GM19025 (cell line): ENCODE measurements at regions not wholly inside any gene's neighbourhood (a gene's known extent, or its start where the extent isn't known, plus 50 kb on each side); places are given as distances from the start of the nearest gene placed in this dataset.

ENCODE experiments used
- ATAC-seq: cut with Tn5 transposase; IDR thresholded peaks from one replicate; pipeline ENCODE4 v1.9.1; 2021; ENCODE audit warnings: mild to moderate bottlenecking, low read depth, moderate library complexity; ENCODE audit not compliant: unreplicated experiment

DNA sequence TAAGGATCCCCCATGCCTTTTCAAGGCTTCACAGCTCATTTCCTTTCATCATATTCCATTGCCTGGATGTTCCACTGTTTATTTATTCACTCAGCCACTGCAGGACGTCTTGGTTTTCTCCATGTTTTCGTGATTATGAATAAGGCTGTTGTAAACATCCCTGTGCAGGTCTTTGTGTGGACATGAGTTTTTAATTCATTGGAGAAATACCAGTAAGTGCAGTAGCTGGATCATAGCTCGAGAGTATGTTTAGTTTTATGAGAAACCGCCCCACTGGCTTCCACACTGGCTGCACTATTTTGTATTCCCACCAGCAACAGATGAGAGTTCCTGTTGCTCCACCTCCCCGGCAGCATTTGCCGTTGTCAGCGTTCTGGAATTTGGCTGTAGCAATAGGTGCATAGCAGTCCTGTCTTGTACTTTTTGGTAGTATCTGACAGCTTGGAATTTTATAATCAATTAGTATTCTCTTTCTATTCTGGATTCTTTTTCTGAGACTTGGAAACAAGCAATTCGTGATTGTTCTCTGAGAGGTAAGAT lies 269.9 kb upstream of the PITRM1 start:
- ATAC-seq: no peak

DNA sequence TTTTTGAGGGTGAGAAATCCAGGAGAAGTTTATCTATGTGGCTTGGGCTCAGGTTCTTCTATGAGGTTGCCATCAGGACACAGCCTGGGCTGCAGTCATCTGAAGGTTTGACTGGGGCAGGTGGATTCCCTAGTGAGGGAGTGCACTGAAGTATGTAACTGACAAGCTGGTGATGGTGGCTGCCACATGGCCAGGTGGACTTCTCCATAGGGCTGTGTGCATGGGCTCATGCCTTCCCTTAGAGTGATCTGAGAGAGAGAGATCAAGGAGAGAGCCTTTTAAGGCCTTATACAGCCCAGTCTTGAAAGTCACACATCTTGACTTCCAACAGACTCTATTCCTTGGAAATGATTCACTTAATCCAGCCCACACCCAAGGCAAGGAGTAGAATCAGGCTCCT lies 266.6 kb upstream of the PITRM1 start:
- no peak for ATAC-seq

DNA sequence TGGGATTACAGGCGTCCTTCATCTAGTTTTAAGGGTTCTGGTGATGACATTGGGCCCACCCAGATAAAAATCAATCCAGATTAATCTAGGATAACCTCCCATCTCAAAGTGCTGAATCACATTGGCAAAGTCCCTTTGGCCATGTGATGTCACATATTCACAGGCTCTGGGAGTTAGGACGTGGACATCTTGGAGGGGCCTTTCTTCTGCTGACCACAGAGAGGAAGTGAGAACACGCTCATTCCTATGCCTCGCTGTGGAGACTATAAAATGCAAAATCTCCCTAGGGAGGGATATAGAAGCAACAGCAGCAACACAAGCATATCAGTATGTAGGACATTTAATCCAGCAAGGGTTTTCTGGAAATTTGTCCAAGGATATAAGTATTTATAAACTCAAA lies 266.0 kb upstream of the PITRM1 start:
- ATAC-seq: no peak

DNA sequence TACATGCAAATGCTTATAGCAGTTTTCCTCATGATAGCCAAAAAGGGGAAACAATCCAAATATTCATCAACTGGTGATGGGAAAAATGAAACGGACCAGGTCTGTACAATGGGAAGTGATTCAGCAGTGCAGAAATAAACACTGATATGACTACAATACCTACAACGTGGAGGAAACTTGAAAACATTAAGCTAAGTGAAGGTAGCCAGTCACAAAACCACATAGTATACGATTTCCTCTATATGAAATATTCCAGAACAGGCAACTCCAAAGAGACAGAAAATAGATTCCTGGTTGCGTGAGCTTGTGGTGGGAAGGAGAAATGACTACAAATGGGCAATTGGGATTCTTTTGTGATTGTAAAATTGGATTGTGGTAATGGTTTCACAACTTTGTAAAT lies 263.1 kb upstream of the PITRM1 start:
- no peak for ATAC-seq

DNA sequence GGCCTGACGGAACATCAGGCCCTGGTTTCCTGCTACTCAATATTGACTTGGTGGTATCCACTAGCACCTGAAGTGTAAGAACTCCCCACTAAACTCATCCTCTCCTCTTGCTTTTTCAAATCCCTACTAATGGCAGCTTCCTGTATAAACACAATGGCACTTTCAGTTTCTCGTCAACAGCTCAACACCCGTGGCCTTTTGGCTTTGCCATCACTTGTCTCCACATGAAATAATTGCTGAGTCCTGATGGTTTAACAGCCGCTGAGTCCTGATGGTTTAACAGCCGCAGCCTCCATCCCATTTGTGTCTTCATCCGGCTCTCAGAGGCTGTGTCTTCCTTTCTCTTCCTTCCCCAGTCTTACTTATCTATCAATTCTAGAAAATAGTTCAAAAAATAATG lies 261.4 kb upstream of the PITRM1 start:
- no peak for ATAC-seq

DNA sequence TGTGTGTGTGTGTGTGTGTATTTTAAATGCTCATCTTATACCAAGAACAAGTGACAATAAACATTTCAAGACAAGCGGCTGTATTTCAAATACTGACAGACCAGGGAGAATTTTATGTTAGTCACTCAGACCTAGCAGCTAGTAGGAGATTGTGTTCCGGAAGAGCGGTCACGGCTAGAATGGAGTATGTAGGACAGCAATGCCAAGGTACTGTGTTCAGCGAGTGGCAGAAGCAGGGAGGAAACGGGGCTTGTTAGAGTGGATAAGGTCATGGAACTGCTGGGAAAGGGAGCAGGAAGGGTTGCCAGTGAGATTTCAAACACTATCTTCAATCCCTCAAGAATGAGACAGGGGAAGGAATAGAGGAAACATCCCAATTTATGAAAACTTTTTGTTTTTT lies 260.5 kb upstream of the PITRM1 start:
- ATAC-seq: no peak

DNA sequence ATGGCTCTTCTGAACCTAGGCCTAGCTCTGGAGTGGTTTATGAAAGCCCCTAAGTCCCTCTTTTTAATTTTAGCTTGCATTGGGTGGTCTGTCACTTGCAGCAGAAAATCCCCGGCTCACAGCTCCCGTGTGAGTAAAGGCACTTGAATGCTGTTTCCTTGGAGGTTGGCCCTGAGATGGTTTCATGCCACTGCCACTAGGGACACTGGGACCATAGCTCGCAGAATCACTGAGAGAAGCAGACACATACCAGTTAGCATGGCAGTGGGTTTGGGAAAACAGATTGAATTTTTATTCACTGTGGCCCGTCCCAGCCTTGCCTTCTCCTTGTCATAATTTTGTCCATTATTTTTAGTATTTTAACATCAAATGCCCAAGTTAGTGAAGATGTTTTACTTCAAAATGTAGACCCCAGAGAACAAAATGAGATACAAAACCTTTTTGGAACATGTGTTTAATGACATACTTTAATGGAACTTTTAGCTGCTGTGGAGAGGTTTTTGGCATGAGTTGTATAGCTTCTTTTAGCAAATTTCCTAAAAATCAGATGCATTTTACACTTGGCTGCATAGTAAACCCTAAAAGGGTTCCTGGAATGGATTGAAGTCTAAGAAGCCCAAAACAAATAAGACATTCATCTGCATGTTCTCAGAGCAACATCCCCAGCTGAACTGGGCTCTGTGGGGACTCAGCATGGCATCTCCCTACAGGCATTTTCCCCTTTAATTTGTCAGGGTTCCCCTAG lies 259.7 kb upstream of the PITRM1 start:
- ATAC-seq: no peak

DNA sequence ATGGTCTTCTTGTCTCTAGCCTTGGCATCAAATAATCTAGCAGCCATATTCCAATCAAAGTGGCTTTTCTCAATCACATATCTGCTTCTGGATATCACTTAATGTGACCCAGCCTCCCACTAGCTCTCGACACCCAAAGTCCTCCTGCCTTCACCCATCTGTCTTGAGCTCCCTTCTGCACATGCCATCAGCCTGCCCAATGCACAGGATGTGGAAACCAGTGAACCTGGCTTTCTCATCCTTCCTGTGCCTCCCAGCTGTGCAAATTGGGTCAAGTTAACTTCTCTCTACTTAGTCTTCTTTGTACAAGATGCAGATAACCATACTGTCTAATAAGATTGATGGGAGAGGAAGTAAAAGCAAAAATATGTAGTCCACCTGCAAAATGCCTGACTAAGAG lies 257.9 kb upstream of the PITRM1 start:
- ATAC-seq: no peak

DNA sequence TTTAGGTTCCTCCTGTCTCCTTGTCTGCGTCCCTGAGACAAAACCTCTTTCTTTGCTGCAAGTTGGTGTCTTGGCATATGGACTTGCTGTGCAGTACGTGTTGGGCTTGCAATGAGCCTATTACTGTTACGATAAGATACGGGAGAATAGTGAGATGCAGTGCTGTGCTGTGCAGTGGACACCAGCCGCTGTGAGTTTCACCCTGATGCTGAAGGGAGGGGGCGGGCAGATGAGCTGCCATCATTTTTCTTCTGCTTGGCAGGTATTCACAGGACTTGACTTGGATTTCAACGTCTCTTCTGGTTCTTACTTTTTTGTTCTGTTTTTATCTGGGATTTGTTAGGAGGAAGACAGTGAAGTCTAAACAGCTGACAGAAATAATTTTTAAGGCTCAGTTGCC lies 257.1 kb upstream of the PITRM1 start:
- no peak for ATAC-seq

DNA sequence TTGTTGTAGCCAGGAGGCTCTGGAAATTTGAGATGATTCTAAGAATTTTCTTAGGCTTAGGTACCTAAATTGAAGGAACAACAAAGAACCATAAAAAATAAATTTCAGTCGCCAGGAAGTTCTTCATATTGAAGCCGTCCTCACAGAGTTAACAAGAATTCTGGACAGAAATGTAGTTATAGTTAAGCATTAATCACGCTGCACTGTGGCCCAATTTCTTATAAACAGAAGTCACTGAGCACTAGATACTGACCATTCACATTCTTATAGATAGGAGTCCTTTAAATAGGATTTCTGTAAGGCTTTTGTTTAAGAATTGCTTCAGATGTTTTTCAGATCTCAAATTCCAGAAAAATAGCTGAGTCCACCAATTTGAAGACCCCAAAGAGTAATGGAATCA lies 256.2 kb upstream of the PITRM1 start:
- ATAC-seq: no peak

DNA sequence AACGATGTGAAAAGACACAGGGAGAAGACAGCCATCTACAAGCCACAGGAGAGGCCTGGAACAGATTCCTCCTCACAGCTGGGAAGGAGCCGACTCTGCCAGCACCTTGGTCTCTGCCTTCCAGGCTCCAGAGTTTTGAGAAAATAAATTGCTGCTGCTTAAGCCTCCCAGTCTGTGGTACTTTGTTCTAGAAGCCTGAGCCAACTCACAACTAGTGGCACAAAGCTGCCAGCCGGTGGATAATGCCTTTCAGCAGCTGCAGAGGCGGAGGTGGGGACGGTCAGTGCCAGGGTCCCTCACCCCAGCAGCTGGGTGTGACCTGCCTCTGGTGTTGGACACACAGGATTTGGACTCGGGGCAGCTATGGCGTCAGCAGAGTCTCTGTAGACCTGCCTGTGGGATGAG lies 255.4 kb upstream of the PITRM1 start:
- ATAC-seq: no peak

DNA sequence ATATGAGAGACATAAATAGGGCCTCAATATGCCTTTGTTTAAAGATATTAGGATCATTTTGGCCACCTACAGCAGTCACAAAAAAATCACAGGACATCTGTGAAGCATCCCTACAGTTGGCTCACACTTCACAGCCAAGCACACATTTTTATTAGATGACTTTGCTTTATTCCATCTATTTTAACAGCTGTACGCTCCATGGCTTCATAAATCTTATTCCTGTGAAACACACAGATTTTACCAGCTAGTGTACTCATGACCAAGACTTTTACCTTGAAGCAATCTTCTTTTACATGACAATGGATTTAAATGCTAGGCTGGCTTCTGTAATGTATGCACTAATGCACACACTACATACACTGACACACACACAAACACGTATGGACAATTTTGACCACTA lies 254.8 kb upstream of the PITRM1 start:
- no peak for ATAC-seq

DNA sequence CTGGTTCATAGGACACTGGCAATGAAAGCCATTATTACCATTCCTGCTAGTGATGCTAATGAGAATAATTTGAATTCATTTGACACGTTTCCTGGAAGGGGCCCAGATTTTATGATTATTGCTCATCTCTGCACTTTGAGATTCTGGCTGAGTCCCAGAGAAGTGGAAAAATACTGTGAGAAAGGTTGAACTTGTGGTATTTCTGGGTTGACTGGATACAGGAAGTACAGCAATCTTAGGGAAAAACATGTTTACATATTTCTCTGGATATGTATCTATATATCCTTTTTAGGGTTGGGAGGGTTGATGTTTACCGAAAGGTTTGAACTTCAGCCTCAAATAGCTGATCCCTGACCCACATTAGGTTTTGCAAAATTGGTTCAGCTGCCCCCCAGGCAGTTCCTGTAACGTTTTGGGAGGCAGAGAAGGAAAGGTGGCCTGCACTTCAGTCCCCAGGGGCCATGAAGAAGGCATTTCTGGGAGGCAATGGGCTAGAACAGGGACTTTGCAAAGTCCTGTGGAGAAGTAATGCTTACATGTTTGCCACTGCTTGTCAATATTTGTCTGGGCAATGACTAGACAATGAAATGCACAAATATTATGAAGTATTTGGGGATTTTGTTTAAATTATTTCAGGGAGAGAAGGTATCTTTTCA lies 253.7 kb upstream of the PITRM1 start:
- no peak for ATAC-seq

DNA sequence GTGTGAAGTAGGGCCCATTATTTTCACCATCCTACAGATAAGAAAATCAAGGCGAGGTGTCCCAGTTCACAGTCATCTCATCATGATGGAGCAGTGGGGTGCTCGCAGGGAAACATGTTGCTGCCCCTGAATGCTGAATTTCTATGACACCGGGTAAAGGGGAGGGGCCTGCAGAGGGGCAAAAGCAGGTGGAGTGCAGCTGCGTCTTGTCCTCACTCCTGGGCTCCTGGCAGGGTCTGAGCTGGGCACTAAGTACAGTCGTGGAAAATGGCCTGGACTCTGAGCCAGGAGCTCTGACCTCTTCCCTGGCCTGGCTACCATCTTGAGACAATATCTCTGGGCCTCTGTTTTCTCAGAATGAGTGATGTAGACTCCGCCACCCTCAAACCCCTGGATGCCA lies 253.1 kb upstream of the PITRM1 start:
- no peak for ATAC-seq

DNA sequence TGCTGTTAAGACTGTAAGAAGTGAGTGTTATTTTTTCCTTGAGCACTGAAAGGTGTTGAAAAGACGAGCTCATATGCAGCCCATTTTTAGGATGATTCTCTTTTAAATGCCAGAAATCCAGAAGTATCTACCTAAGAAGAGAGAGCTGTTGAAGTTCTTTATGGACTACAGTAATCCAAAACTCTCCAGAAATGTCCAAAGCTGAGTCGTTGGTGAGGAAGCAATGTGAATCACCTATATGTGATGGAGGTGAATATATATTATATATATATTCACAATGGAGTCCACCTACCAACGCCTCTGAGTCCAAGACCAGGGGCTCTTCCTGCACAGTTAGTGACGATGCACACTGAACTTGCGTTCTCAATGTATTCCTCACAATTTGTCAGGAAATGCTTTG lies 252.7 kb upstream of the PITRM1 start:
- ATAC-seq: no peak

DNA sequence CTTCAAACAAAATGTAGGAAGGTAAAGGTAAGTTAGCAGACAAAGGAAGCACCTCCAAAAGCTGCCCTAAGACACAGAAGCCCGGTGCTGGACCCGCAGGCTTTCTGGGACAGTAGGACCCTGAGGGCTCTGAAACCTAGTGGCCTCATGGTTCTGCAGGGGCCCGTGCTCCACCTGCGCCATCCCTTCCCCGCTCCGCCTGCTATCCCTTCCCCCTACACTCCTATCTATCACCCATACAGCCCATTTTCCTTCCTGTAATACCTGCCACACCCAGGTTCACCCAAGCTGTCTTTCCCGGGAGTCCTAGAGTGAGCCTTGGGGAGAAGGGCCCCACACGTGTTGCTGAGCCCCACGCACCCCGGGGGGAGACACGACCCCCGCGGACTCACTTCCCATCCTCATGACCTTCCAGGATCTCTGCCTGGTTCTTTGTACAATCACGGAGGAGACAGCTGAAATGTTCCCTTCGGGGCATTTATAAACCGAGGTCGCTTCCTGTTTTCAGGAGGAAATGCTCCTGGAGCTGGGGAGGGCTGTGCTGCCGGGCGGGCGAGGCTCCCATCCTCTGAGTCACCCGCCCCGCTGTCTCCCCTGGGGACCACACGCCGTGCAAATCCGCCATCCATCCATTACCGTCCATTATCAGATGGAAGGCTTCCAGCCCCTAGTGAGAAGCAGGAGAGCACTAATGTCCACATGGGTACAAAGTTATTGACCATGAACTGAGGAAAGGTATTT lies 251.7 kb upstream of the PITRM1 start:
- ATAC-seq: no peak

DNA sequence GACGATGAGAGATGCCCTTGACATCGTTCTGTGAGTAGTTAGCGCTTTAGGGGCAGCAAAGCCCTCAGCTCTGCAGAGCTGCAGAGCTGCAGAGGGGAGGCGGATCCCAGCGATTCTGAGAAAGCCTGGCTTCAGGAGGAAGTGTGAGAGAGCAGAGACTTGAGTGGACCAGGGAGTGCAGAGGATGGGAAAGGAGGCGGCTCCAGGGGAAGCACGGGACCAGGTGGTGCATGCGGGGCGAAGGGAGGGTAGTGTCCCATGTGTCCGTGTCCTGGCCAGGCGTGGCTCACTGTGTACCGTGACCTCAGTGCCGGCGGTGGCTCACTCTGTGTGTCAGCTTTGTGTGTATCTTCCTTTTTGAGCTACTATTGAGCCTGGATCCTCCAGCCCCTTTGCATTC lies 250.8 kb upstream of the PITRM1 start:
- no peak for ATAC-seq

DNA sequence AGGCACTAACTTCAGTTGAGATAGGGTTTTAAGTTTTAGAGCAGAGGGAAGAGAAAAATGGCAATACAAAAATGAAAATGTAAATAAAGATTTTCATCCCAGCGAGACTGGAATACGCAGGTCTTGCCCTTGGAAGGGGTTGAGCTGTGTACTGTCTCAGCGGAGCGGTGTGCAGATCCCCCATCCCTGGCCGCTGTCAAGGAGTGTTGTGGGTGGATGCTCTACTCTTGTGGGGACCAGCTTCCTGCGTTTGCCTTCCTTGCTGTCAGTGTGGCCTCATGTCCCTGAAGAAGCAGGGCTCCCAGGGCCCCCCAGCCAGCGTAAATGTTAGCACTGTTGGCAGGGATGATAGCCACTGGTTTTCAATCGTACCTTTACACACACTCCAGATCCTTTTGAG lies 249.7 kb upstream of the PITRM1 start:
- no peak for ATAC-seq

DNA sequence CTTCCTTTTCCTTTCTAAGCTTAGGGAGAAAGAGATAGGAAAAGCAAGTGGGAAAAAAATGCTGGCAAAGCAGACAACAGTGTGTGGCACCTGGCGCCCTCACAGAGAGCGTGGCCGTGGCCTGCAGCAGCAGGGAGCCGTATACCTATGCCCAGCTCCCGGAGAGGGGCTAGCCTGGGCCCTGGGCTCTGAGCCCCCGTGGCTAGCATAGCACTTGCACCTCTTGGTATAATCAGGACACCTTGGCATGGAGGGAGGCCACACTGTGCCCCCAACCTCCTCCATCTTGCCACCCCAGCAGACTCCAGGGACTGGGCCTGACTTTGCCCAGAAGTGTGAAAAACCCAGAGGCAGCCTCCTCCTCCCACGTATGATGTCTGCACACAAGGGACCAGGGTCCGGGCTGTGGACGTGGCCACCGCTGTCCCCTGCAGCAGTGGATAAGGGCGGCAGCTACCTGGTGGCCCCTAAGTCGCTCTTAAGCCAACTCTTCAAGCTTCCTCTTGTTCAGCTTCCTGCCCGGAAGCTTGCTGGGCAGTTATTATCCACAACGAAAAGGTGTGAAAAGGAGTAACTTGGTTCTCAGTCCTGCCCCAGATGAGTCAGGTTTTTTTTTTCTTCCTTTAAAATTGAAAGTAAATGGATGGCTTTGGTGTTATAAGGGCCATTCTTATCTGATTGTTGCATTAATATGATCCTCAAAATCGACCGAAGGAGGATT lies 249.1 kb upstream of the PITRM1 start:
- ATAC-seq: no peak

DNA sequence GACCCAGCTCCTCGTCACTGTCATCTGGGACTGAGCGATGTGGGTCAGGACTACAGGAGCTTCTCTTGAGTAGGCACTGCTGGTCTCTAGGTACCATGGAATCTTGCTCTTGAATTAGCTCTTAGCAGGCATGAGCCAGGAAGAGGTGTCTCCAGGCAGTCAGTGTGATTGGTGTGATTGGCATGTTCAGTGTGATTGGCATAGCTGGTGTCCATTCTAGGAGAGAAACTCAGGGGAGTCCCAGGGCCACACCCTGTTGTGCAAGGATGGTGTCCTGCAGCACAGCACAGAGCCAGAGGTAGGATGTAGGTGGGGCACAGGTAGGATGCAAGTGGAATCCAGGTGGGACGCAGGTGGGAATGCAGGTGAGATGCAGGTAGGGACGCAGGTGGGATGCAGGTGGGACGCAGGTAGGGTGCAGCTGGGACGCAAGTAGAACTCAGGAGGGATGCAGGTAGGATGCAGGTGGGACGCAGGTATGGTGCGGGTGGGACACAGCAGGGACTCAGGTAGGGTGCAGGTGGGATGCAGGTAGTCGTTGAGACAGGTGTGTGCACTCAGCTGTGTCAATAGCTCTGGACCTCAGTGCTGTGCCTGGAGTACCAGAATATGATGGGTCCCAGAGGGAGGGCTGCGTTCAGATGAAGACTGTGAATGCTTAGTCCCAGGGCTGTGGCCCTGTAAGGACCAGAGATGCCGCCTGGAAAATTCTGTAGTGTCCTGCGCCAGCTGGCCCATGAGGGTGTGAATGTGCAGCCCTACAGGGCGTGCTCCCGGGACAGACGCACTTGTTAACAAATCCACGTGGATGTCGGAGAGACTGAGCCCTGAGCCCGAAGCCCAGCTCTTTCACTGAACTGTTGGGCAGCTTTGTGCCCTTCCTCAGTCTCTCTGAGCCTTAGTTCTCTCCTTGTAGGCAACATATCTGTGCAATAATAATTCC lies 248.2 kb upstream of the PITRM1 start:
- no peak for ATAC-seq
